ENCODE measurements at regions not wholly inside any gene's neighbourhood (a gene's known extent, or its start where the extent isn't known, plus 50 kb on each side); places are given as distances from the start of the nearest gene placed in this dataset.
"Not testable (repeated sequence)": the region's sequence is repeated elsewhere in the genome, so short reads cannot be mapped to it uniquely, and the experiment has no call there.

DNA sequence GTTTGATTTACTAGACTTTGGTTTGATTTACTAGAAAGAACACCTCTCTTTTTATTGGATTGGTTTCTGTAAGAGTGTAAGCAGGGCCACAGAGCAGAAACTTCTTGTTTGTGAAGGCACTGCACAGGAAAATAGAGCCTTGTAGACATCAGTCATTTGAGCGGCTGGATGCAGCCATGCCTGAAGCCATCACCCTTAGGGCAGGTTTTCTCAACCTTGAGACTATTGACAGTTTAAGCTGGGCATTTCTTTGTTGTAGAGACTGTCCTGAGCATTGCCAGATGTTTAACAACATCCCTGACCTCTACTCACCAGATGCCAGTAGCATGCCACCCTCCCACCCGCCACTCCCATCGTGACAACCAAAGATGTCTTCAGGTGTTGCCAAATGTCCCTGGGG, 130.2 kb upstream of the SULF2 start:
- no peaks in the 10 kb centered on the region for H3K4me1 ChIP-seq (ENCODE audit: control insufficient read depth, insufficient read depth, low read length)
- H3K27me3 ChIP-seq (ENCODE audit: control insufficient read depth, insufficient read depth, low read length) = no peaks in the 10 kb centered on the region
- H3K36me3 ChIP-seq (ENCODE audit: control insufficient read depth, insufficient read depth, low read length) = no peaks in the 10 kb centered on the region
- no peak overlapping the region for H3K9ac ChIP-seq (ENCODE audit: low read length)
- H3K4me3 ChIP-seq (ENCODE audit: low read length) = no peak overlapping the region
- H3K27ac ChIP-seq (ENCODE audit: low read depth, low read length) = no peak overlapping the region

- Histone ChIP-seq H3K4me1 (ENCODE audit: control insufficient read depth, insufficient read depth, low read length) (no peaks in the 10 kb centered on the region), H3K9ac (ENCODE audit: low read length) (no peak overlapping the region), H3K27ac (ENCODE audit: low read depth, low read length) (no peak overlapping the region), H3K4me3 (ENCODE audit: low read length) (no peak overlapping the region), H3K27me3 (ENCODE audit: control insufficient read depth, insufficient read depth, low read length) (no peaks in the 10 kb centered on the region), H3K36me3 (ENCODE audit: control insufficient read depth, insufficient read depth, low read length) (no peaks in the 10 kb centered on the region)
Measured at GRCh38 chr20:47914792-47915191, 129.5 kb upstream of the SULF2 start.

- H3K27ac ChIP-seq (ENCODE audit: low read depth, low read length); H3K4me1 ChIP-seq (ENCODE audit: control insufficient read depth, insufficient read depth, low read length); H3K36me3 ChIP-seq (ENCODE audit: control insufficient read depth, insufficient read depth, low read length); H3K4me3 ChIP-seq (ENCODE audit: low read length); H3K27me3 ChIP-seq (ENCODE audit: control insufficient read depth, insufficient read depth, low read length); H3K9ac ChIP-seq (ENCODE audit: low read length): not testable (repeated sequence)
Measured at GRCh38 chr20:47912786-47913501, 127.7 kb upstream of the SULF2 start.

- not testable (repeated sequence) for H3K36me3 ChIP-seq (ENCODE audit: control insufficient read depth, insufficient read depth, low read length); H3K9ac ChIP-seq (ENCODE audit: low read length); H3K4me3 ChIP-seq (ENCODE audit: low read length); H3K4me1 ChIP-seq (ENCODE audit: control insufficient read depth, insufficient read depth, low read length); H3K27ac ChIP-seq (ENCODE audit: low read depth, low read length); H3K27me3 ChIP-seq (ENCODE audit: control insufficient read depth, insufficient read depth, low read length)
Measured at GRCh38 chr20:47912165-47912564, 126.9 kb upstream of the SULF2 start.

DNA sequence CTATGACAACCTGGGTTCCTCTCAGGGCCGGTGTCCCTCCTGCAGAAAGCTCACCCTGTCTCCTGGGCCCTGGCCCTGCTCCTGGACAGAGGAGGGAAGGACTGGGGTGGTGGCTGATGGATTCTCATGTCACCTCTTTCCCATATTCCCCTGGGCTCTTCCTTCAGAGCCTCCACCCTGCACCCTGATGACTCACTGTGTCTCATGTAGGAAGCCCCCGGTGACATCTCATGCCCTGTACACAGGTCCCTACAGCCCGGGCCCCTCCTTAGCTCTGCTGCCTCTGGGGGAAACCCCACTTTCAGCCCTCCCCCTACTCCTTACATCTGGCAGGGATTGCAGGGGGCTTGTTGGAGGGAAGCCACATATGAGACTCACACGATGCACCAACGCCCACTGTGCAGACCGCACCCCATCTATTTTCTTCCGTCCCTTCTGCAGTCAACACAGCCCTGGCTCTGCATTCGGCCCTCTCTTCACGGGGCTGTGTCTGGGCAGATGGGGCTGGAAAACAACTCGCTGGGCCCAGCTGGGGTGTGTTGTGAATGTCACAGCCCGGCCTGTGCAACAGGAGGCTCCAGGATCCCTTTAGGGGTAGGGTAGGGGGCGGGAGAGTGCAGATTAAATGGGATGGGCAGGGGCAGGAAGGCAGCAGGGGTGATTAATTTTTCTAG, 124.6 kb upstream of the SULF2 start:
- H3K4me1 ChIP-seq (ENCODE audit: control insufficient read depth, insufficient read depth, low read length); H3K9ac ChIP-seq (ENCODE audit: low read length); H3K4me3 ChIP-seq (ENCODE audit: low read length); H3K27ac ChIP-seq (ENCODE audit: low read depth, low read length); H3K27me3 ChIP-seq (ENCODE audit: control insufficient read depth, insufficient read depth, low read length); H3K36me3 ChIP-seq (ENCODE audit: control insufficient read depth, insufficient read depth, low read length): not testable (repeated sequence)

- H3K27ac ChIP-seq (ENCODE audit: low read depth, low read length); H3K36me3 ChIP-seq (ENCODE audit: control insufficient read depth, insufficient read depth, low read length); H3K27me3 ChIP-seq (ENCODE audit: control insufficient read depth, insufficient read depth, low read length); H3K4me1 ChIP-seq (ENCODE audit: control insufficient read depth, insufficient read depth, low read length); H3K9ac ChIP-seq (ENCODE audit: low read length); H3K4me3 ChIP-seq (ENCODE audit: low read length): not testable (repeated sequence)
Measured at GRCh38 chr20:47908361-47909035, 123.2 kb upstream of the SULF2 start.

GRCh38 chr20:47907951-47908350, 122.7 kb upstream of the SULF2 start:
- H3K27ac ChIP-seq (ENCODE audit: low read depth, low read length); H3K4me1 ChIP-seq (ENCODE audit: control insufficient read depth, insufficient read depth, low read length); H3K9ac ChIP-seq (ENCODE audit: low read length); H3K36me3 ChIP-seq (ENCODE audit: control insufficient read depth, insufficient read depth, low read length); H3K4me3 ChIP-seq (ENCODE audit: low read length); H3K27me3 ChIP-seq (ENCODE audit: control insufficient read depth, insufficient read depth, low read length): not testable (repeated sequence)

DNA sequence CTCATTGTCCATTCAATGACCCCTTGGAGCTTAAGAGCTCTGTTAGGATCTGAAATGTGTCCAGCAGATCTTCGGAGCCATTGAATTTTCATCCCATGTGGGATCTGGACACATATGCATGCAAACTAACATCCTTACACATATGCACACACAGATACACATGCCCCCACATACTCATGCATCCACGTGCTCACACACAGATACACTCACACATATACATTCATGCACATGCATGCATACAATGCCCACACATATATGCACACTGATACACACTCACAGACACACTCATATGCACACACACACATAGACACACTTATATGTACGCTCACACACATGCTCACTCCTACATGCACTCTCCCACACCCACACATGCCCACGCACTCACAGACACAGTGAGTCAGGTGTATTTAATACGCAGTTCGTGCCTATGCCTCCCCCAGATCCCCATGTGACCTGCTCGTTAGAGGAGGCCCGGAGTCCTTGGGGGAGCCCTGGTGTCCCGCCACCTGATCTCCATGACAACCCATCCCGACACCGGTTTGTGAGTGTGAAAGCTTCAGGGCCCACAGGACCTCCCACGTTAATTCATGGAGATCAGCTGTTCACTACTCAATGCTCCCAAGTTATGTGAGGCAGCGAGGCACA, 121.9 kb upstream of the SULF2 start:
- Histone ChIP-seq H3K4me3 (ENCODE audit: low read length) (no peak overlapping the region), H3K4me1 (ENCODE audit: control insufficient read depth, insufficient read depth, low read length) (no peaks in the 10 kb centered on the region), H3K27ac (ENCODE audit: low read depth, low read length) (no peak overlapping the region), H3K9ac (ENCODE audit: low read length) (no peak overlapping the region), H3K36me3 (ENCODE audit: control insufficient read depth, insufficient read depth, low read length) (no peaks in the 10 kb centered on the region), H3K27me3 (ENCODE audit: control insufficient read depth, insufficient read depth, low read length) (peaks cover 3% of the 10 kb centered on the region)

GRCh38 chr20:47906348-47906660, 121.0 kb upstream of the SULF2 start:
- Histone ChIP-seq H3K36me3 (ENCODE audit: control insufficient read depth, insufficient read depth, low read length) (no peaks in the 10 kb centered on the region), H3K27ac (ENCODE audit: low read depth, low read length) (no peak overlapping the region)

DNA sequence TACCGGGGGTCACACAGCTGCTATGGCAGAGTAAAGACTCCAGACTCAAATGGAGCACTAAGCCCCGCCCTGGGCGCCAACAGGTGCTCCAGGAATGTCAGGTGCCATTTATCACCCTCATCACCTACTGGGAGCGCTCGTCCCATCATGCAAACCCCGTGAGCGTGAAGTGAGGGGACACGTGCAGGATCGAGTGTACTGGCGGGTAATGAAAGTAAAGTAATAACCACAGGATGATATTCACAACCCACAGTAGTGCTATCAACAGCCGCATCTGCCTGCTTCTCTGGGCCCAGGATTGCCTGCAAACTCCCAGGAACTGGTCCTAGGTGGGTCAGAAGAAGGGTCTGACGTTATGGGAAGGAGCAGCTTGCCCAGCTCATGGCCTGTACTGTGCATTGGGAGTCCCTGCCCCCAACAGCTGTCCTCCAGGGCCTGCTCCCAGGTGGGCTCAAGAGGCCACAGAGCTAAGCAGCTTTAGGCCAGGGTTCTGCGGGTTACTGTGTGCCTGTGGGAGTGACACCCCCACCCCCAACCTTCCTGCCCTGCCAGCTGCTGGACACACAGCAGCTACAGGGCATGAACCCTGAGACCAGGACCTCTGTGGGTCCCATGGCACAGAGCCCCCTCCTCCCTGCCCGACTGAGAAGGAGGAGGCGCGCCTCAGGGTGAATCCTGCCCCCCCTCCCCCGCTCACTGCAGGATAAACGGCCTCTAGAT, 120.5 kb upstream of the SULF2 start:
- Histone ChIP-seq H3K36me3 (ENCODE audit: control insufficient read depth, insufficient read depth, low read length) (no peaks in the 10 kb centered on the region), H3K4me3 (ENCODE audit: low read length) (no peak overlapping the region), H3K27me3 (ENCODE audit: control insufficient read depth, insufficient read depth, low read length) (peaks cover 3% of the 10 kb centered on the region), H3K9ac (ENCODE audit: low read length) (no peak overlapping the region), H3K4me1 (ENCODE audit: control insufficient read depth, insufficient read depth, low read length) (no peaks in the 10 kb centered on the region), H3K27ac (ENCODE audit: low read depth, low read length) (no peak overlapping the region)

More at GRCh38 chr20:47906348-47906660, 121.0 kb upstream of the SULF2 start:
- Histone ChIP-seq H3K9ac (ENCODE audit: low read length) (no peak overlapping the region), H3K4me3 (ENCODE audit: low read length) (no peak overlapping the region), H3K27me3 (ENCODE audit: control insufficient read depth, insufficient read depth, low read length) (peaks cover 3% of the 10 kb centered on the region), H3K4me1 (ENCODE audit: control insufficient read depth, insufficient read depth, low read length) (no peaks in the 10 kb centered on the region)

- not testable (repeated sequence) for H3K4me3 ChIP-seq (ENCODE audit: low read length); H3K9ac ChIP-seq (ENCODE audit: low read length); H3K27me3 ChIP-seq (ENCODE audit: control insufficient read depth, insufficient read depth, low read length); H3K36me3 ChIP-seq (ENCODE audit: control insufficient read depth, insufficient read depth, low read length); H3K27ac ChIP-seq (ENCODE audit: low read depth, low read length); H3K4me1 ChIP-seq (ENCODE audit: control insufficient read depth, insufficient read depth, low read length)
Measured at GRCh38 chr20:47903009-47903408, 117.7 kb upstream of the SULF2 start.

DNA sequence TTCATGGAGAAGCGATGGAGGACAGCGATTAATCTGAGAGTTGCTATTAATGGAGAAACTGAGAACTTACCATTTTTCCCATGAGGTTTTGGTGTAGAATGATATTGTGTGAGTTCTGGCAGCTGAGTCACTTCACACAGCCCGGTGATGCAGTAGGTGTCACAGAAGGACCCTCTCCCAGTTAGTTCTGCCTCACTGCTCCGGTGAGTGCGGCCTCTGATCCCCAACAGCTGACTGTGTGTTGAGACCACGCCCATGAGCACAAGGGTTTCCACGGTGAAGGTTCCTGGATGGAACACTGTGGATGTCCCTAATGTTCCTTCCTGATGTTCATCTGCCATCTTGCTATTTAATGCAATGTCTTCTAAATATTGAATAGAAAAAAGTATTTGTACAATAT, 114.0 kb upstream of the SULF2 start:
- H3K36me3 ChIP-seq (ENCODE audit: control insufficient read depth, insufficient read depth, low read length); H3K9ac ChIP-seq (ENCODE audit: low read length); H3K4me3 ChIP-seq (ENCODE audit: low read length); H3K27me3 ChIP-seq (ENCODE audit: control insufficient read depth, insufficient read depth, low read length); H3K4me1 ChIP-seq (ENCODE audit: control insufficient read depth, insufficient read depth, low read length); H3K27ac ChIP-seq (ENCODE audit: low read depth, low read length): not testable (repeated sequence)
